Caki2 (cell line): ENCODE measurements at regions not wholly inside any gene's neighbourhood (a gene's known extent, or its start where the extent isn't known, plus 50 kb on each side); places are given as distances from the start of the nearest gene placed in this dataset.
A peak's percentile ranks its signal among the peaks of the same experiment; 100 is the strongest.

ENCODE experiments used
- DNase-seq: peaks from one replicate; pipeline ENCODE4 v3.0.0-alpha.2; 2015; ENCODE audit warnings: low read depth
- in situ Hi-C: cut with HindIII; loops from 2 replicates; pipeline ENCODE4 v1.10.0; 2016; ENCODE audit warnings: low sequenced_read_pairs, low pct_unique_long_range_greater_than_20kb, mixed read lengths

DNA sequence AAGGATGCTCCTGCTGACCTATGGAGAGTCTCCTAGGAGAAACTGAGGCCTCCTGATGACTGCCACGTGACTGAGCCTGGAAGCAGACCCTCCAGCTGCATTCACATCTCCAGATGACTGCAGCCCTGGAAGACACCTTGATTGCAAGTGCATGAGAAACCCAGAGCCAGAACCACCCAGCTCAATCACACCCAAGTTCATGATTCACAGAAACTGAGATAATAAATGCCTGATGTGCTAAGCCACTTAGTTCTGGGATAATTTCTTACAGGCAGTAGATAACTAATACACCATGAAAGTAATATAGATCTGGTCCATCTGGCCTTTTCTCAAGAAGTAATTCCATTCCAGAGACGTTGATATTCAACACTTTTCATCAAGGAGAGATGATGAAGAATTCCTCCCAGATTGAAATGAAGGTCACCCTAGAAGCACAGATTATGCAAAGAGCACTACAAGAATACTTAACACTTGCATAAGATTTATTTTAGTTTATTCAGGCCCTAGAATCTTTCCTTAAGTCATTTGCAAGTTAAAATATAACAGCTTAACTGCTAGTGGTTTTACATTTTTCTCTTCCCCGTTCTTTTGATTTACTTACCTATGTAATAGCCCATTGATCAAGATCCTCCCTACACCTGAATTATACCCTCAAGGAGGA lies 208.2 kb upstream of the INHBA start:
- in situ Hi-C loops: no loop called here
- peak; percentile 81 for DNase-seq

DNA sequence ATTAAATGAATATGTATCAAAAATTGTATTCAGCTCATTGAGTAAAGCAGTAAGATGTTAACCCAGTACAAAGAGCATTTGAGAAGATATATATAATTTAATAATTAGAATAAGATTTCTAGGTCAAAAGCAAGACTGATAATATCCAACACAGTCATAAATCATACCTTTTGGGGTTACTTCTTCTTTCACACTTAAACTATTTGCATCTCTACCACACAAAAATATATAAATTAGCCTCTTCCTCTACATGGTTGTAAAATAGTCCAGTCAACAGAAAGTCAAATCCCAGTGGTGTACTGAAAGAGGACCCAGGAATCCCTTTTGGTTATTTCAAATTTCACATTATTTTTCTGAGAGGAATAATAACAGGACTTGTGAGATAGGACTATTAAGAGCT lies 204.6 kb upstream of the INHBA start:
- in situ Hi-C loops: no loop called here
- DNase-seq: no peak

DNA sequence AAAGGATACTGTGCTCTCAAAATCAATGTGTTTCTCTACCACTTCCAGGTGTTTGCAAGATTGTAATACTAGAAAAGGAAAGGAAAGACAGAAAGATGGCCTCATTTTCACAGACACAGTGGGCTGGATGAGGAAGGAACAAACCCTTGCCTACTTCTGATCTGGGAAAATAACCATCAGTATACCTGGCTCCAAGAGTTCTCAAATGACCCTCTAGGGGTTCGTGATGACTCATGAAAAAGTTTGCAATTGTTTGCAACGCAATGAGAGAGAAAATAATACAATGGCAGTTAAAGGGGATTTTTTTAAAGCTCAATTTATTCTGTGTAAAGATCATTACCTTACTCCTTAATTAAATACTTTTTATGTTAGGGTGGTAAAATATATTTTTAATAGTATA lies 197.6 kb upstream of the INHBA start:
- no peak for DNase-seq
- in situ Hi-C loops: no loop called here

DNA sequence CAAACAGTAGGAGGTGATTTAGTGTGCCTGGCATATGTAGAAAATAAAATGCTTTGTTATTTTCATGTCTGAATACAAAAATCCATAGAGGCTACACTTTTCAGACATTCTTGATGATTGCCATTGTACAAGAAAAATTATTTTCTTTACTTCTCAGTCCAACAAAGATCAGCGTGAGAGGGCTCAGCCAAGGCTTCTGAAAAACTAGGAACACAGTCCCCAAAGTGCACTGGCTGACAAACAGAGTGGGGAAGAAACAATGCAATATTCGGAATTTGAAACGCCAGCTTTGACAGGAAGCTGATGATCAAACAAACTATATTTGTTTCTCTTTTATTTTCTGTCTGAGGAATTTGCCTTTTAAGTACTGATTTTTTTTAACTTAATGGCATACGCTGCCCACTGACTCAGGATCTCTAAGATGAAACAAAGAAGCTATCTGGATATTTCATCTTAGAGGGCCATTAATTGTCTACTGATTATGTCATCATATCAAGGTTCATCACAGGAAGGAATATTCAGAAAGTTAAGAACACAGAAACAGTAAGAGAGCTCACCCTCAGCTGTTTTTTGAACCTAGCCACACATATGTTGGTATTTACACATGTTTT lies 197.0 kb upstream of the INHBA start:
- in situ Hi-C loops: no loop called here
- no peak for DNase-seq

DNA sequence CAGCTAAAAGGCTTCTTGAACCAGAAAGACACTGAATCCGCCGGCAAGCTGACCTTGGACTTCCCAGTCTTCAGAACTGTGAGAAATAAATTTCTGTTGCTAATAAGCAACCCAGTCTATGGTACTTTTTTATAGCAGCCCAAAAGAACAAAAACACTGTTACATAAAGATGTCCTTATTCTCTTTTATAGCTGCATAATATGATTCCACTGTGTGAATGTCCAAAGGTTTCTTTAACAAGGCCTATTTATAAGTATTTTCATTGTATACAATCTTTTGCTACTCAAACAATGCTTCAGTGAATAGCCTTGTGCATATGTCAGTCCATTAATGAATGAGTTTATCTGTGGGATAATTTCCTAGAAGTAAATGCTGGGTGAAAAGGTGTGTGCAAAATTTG lies 190.8 kb upstream of the INHBA start:
- DNase-seq: no peak
- in situ Hi-C loops: no loop called here

DNA sequence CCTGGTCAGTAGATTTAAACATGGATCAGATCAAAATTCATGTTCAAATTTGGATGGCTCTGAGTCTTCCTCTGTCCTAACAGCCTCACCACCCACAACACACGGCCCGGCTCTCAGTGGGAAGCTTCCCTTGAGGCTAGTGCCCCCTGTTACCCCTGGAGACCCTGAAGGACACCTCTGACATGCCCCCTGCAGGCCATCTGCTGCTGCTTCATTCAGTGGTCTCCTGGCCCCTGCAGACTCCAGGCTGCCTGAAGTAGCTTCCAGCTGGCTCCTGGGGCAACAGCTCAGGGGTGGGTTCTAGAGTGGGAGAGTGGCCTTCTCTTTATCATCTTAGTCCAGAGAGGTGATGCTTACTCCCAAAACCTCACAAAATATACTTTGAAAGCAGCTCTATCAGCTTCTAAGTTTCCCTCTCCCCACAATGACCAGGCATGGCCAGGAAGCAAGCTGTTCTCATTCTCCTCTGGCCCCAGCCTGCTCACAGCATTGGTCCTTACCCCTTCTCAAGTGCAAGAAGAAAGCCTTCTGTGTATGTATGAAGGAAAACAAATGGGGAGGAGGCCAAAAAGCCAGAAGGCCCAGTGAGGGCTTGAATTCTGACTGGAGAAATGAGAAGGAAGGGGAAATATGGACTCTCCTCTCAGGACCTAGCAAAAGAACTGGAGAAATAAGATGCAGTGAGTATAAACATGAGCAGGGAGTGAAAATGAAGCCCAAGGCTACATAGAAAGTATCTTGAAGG lies 189.6 kb upstream of the INHBA start:
- in situ Hi-C loops: no loop called here
- DNase-seq: no peak

DNA sequence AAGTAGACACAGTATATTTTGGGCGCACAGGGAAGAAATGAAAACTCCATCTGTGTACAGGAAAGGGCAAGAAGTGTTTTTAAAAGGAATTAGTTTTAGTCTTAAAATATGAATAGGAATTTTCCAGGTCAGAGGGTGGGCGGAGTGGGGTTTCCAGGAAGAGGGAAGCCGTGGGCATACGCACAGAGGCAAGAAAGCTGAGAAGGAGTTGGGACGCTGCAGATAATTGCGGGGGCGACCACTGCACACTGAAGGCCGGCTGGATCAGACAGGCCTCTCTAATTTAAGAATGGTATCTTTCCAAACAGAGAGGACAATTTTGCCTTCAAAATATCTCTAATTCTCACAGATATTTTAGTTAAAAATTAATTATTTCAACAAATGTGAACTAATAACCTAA lies 189.1 kb upstream of the INHBA start:
- in situ Hi-C loops: no loop called here
- no peak for DNase-seq

DNA sequence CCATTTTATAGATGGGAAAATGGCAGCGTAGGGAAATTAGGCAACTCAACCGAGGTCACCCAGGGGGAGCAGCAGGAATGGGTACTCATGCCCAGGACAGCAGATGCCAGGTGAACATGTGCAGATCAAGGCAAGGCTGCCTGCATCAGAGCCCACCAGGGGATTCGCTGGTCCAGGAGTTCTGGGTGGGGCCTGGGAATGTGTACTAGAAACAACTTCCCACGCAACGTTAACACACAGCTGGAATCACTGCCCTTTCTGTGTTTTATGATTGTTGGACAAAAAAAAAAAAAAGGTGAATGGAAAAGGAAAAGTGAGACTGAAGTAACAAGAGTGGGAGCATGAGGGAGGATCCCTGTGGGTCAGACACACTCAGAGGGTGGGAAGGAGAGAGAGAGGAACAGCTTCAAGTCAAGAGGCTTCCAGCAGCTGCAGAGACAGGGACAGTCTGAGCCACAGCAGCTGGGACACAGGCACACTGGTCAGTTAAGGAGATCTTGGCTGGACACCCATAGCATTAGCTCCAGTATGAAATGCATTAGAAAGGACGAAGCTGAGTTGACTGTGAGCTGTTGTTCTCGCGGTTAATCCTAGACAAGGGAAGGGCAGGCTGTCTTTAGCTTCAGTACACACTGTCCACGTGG lies 187.9 kb upstream of the INHBA start:
- DNase-seq: no peak
- in situ Hi-C loops: no loop called here

DNA sequence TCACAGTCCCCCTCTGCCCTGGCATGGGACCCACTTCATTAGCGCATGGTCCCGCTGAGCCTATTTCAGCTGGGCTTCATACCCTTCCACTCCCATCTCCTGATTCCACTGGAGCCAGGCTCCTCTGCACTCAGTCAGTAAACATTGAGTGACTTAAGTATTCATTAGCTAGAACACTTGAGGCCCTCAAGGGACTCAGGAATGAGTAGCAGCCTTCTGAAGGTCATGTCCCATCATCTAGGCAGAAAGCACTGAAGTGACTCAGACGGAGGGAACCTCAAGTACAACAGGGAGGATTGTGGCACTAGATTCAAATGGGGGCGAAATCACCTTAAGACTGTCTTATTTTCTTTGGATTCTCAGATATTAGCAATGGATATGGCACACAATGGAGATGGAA lies 186.6 kb upstream of the INHBA start:
- in situ Hi-C loops: no loop called here
- DNase-seq: no peak

DNA sequence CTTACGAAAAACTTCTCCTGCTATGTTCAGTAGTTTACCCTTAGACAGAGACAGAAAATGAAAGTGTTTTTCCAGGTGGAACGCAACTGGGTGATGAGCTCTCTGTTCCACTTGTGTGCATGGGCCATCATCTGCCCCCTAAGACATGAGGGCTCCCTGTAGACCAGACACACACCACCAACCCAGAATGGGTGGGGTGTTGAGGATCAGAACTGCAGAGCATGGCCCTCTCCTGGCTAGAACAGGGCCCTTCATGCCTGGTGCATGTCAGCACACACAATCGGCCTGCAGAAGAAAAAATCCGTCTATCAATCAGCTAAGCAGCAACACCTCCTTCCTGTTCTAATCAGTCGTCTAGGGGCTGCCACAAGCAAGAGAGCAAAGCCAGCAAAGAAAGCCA lies 186.2 kb upstream of the INHBA start:
- in situ Hi-C loops: no loop called here
- DNase-seq: no peak

DNA sequence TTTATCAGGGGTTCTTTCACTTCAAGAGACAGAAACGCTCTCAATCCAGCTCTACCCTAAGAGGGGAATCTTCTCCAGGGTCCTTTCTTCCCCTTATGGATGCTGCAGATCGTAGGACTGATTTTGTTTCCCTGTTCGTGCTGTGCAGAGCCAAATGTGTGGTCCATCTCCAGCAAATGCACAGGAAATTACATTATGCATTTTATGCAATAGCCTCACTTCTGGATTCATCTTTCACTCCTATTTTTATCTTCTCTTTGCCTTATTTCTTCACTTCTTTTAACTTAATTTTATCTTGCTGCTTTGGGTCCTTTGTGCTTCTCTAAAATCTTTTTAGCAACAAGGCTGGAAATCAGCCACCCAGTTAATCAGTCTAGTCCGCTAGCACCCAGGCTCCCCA lies 184.5 kb upstream of the INHBA start:
- DNase-seq: no peak
- in situ Hi-C loops: no loop called here

DNA sequence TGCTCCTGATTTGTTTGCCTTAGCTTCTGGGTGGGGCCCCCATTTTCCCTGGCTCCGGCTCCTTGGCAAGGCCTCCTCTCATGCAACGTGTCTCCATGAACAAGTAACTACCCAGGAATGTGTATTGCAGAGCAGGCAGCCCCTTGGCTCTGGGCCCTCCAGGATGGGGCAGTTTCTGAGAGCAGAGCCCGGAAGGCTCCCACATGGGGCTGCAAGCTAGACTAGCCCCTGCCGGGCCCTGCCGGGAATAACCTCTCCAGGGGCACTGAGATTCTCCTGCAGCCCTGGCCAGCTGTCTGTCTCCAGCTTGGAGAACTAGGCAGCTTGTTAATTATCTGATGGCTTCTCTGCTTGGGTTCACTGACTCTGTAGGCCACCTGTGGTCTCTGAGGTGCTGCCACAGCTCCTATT lies 184.0 kb upstream of the INHBA start:
- DNase-seq: no peak
- in situ Hi-C loops: no loop called here

DNA sequence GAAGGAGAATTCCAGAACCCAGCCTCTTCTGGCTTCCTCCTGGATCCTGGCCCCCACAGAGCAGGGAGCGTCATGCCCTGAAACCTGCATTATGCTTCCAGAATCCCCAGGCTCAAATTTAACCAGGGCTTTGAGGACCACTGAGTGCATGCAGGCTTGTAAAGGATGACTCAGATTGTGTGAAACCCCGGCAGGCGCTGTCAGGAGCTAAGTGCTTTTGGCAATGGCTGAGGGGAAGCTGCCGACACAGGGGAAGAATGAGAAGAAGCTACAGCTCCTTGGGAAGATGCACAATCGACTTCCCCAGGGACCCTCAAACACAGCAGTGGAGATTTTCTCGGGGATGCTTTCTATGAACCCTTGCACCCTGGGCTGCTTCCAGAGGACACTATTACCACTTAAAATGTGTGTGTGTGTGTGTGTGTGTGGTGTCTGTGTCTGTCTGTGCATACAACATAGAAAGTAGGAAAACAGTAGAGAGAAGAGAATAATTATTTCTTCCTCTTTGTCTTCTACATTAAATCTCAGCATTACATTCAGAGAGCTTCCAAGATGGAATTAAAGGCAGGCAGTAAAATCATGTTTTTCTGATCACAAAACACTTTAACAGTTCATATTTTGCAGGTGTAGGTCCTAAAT lies 183.5 kb upstream of the INHBA start:
- no peak for DNase-seq
- in situ Hi-C loops: no loop called here

DNA sequence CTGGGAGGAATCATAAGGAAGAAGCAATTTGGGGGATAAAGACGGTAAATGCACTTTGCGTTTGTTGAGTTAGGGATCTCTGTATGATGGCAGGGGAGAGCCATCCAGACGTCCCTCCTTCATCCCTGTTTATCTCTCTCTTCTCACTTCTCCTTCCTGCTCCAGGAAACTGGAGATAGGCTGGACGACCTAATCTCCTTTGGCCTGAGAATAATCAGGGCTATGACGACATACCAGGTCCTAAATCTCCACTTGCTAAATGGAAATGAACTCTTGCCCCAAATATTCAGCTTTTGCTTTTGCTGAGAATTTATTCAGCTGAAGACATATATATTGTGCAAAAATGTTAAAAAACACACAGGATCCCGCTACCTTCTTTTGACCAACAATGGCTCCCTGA lies 182.9 kb upstream of the INHBA start:
- no peak for DNase-seq
- in situ Hi-C loops: no loop called here

DNA sequence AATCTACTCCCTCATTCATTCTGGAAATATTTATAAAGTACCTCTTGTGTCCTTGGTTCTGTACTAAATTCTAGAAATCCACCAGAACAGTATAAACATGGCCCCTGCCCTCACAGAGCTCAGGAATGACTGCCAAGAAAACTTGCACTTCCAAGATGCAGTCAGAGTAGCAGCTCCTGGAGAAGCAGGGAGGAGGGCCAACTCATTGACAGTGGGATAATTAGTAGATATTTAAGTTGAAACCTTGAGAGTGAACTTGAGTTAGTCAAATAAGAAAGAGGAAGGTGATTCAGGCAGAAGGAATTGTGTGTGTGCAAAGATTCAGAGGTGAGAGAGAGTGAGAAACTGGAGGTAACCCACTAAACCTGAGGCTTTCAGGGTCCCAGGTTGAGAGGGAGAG lies 182.2 kb upstream of the INHBA start:
- DNase-seq: no peak
- in situ Hi-C loops: no loop called here

DNA sequence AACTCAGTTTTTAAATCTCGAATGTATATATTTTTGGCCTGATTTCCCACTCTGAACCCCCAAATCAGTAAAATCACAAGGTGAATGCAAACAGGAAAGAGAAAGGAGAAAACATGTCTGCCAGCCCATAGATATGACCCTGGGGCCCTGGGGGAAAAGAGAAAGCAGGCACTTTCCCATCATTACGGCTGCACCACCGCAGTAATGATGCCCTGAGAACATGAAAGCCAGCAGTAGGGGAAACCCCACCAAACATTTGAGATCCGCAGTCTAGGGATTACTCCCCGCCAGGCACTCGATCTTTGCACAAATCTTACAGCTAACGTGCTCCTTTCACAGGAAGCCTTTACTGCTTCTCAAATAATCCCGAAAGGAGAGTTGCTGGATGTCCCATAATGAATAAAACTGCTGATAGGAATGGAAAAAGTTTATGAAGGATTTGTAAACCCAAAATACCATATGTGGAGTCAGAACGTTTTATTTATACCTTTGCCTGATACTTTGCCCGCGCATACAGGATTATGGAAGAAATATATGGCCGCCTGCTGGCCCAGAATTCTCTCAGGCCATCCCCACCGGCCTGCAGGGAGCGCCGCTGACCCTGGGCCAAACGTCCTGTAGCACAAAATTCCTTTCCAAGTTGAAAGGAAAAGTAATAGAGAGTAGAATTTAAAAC lies 180.0 kb upstream of the INHBA start:
- DNase-seq: no peak
- in situ Hi-C loops: no loop called here

DNA sequence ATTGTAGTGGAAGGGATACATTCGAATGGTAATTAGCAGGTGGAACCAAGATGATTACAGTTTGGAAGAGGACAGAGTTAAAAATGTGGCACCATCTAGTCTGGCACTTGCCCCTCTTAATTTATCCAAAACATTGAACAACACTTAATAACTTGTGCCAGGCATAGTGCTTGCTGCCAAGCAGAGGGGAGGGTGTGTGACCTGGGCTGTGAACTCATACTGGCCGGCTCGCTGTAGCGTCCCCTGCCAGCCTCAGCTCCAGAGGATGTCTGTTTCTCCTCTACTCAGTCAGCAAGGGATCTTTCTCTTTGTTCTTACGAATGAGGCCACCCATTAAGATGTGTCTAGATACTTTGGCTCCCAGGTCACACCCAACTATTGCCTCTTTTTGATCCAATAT lies 179.4 kb upstream of the INHBA start:
- in situ Hi-C loops: no loop called here

DNA sequence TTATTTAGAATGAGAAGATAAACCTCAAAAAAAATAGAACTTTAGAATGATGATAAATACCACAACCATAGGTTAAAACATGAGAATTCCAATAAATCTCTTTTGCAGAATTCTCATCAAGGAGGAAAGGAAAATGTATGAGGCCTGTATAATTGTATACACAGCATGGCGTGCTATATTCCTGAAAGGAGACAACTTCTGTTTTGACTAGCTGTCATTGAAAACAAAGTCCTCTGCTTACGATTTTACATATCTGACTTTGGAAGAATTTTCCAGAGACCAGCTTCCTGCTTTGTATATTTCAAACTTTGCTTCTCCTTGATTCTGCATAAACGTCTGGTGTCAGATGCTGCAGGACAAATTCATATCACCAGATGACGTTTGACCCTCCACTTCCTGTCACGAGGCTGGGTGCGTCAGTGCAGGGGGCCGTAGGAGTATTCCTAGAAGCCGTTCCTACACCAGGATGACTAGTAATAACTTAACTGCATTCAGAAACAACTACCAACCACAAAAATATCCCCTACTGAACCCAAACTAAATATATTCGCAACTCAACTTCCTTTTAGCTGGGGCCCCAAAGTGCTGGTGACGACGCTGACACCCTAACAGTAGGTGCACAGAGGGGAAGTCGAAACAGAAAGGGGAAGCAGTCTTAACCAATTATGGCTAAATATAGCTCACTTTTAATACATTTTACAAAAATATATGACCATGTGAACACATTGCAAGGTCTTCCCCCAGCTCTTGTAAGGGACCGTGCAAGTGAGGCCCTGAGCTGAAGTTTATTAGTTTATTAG lies 178.6 kb upstream of the INHBA start:
- in situ Hi-C loops: no loop called here
- no peak for DNase-seq

More for the DNA sequence above, 179.4 kb upstream of the INHBA start:
- DNase-seq: no peak
